PC-9 (cell line): ENCODE measurements at regions not wholly inside any gene's neighbourhood (a gene's known extent, or its start where the extent isn't known, plus 50 kb on each side); places are given as distances from the start of the nearest gene placed in this dataset.

Experiments
- BruUV-seq: library from RNA; stranded (reverse); fragments of 400-500 nt; replicated peaks from 2 replicates; lab custom pipeline; 2021; lab: Mats Ljungman, UMichigan
- CTCF ChIA-PET: fragments of 300-600 bp; sonication (Branson Sonifier 250); formaldehyde crosslinking; loops from one replicate; lab custom pipeline; 2022; ENCODE audit warnings: antibody characterized with exemption; lab: Charles Lee
- POLR2A ChIA-PET: fragments of 300-600 bp; sonication (Branson Sonifier 250); formaldehyde crosslinking; loops from one replicate; lab custom pipeline; 2022; ENCODE audit warnings: antibody characterized with exemption; ENCODE audit not compliant: unreplicated experiment; lab: Charles Lee
- DNase-seq, 2 experiments: peaks; one replicate each; pipeline versions ENCODE4 v3.0.0 to v3.0.0-alpha.2; 2015 to 2022; ENCODE audit warnings: mixed read lengths in 1 of 2
- H2AFZ ChIP-seq: fragments of 200-600 bp; sonication (generic); 2 replicates; pipeline ENCODE4 v1.8.1; 2017; ENCODE audit warnings: antibody characterized with exemption
- H3F3A ChIP-seq: fragments of 200-600 bp; sonication (generic); 2 replicates; pipeline ENCODE4 v1.8.1; 2017; ENCODE audit warnings: antibody characterized with exemption, mild to moderate bottlenecking, low read depth; ENCODE audit not compliant: insufficient read depth
- H3K27ac ChIP-seq: fragments of 200-600 bp; sonication (generic); 2 replicates; pipeline ENCODE4 v1.6.1; 2016; ENCODE audit warnings: mixed run types
- H3K27me3 ChIP-seq: fragments of 200-600 bp; sonication (generic); 2 replicates; pipeline ENCODE4 v1.6.1; 2016; ENCODE audit warnings: low read depth, mixed run types; ENCODE audit not compliant: insufficient read depth
- H3K36me3 ChIP-seq: fragments of 200-600 bp; sonication (generic); 2 replicates; pipeline ENCODE4 v1.6.1; 2016; ENCODE audit warnings: low read depth, mixed run types
- H3K4me1 ChIP-seq: fragments of 200-600 bp; sonication (generic); replicated peaks from 2 replicates; pipeline ENCODE4 v1.6.1; 2016; ENCODE audit warnings: mixed run types; ENCODE audit not compliant: insufficient read depth
- H3K4me2 ChIP-seq: fragments of 200-600 bp; sonication (generic); 2 replicates; pipeline ENCODE4 v1.6.1; 2017; ENCODE audit warnings: mixed run types
- H3K4me3 ChIP-seq: fragments of 200-600 bp; sonication (generic); 2 replicates; pipeline ENCODE4 v1.6.1; 2016; ENCODE audit warnings: mixed run types
- H3K79me2 ChIP-seq: fragments of 200-600 bp; sonication (generic); 2 replicates; pipeline ENCODE4 v1.6.1; 2017; ENCODE audit warnings: low read depth, mixed run types
- H3K9me2 ChIP-seq: fragments of 200-600 bp; sonication (generic); 2 replicates; pipeline ENCODE4 v1.8.1; 2017; ENCODE audit warnings: mild to moderate bottlenecking; ENCODE audit not compliant: insufficient read depth
- H3K9me3 ChIP-seq: fragments of 200-600 bp; sonication (generic); 2 replicates; pipeline ENCODE4 v1.8.1; 2016; ENCODE audit warnings: low read depth; ENCODE audit not compliant: insufficient read depth
- H4K20me1 ChIP-seq: fragments of 200-600 bp; sonication (generic); 2 replicates; pipeline ENCODE4 v1.8.1; 2017; ENCODE audit not compliant: insufficient read depth
- EZH2 ChIP-seq: fragments of 200-600 bp; sonication (generic); IDR thresholded peaks from 2 replicates; pipeline ENCODE4 v1.8.0; 2017; ENCODE audit warnings: antibody characterized with exemption, low read depth
- intact Hi-C: fragments of 100-400 bp; cut with micrococcal nuclease; formaldehyde crosslinking; loops from one replicate; pipeline ENCODE4 v1.10.0; 2022; ENCODE audit not compliant: unreplicated experiment
- TF ChIP-seq, protein P1 (sequence below): fragments of 200-600 bp; sonication (generic); conservative IDR thresholded peaks from 2 replicates; pipeline ENCODE4 v1.6.1; 2017; ENCODE audit warnings: mixed run types, antibody characterized with exemption, mild to moderate bottlenecking, moderate library complexity

DNA sequence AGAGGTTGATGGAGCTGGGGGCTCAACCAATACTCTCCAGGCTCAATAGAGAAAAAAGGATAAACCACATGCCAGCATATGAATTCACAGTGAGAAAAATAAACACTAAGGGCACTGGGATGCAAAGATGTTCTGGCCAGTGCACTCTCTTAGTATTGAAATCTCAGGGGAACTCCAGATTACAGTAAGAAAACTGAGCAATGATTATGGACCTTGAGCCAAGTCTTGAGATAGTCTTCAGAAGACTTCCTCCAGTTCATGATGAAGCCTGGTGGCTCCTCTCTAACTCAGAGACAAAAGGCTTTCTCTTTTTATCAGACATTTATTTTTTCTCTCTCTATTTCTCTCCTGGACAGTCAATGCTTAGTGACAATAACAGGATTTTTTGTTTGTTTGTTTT, 139.8 kb upstream of the SPEF2 start:
- Histone ChIP-seq H3K36me3 (no peaks in the 10 kb centered on the region), H3K79me2 (no peaks in the 10 kb centered on the region), H3K4me3 (no peak overlapping the region), H3K9me2 (no peaks in the 10 kb centered on the region), H3F3A (no peaks in the 10 kb centered on the region), H3K27ac (no peak overlapping the region), H4K20me1 (no peaks in the 10 kb centered on the region), H3K9me3 (no peaks in the 10 kb centered on the region), H2AFZ (no peak overlapping the region), H3K4me2 (no peak overlapping the region), H3K4me1 (no peaks in the 10 kb centered on the region), H3K27me3 (no peaks in the 10 kb centered on the region)
- intact Hi-C loops, result no loop called here
- ChIA-PET POLR2A (no interaction called here), CTCF (no interaction called here)
- TF ChIP-seq EZH2, result no peak
- TF ChIP-seq, protein P1, sequence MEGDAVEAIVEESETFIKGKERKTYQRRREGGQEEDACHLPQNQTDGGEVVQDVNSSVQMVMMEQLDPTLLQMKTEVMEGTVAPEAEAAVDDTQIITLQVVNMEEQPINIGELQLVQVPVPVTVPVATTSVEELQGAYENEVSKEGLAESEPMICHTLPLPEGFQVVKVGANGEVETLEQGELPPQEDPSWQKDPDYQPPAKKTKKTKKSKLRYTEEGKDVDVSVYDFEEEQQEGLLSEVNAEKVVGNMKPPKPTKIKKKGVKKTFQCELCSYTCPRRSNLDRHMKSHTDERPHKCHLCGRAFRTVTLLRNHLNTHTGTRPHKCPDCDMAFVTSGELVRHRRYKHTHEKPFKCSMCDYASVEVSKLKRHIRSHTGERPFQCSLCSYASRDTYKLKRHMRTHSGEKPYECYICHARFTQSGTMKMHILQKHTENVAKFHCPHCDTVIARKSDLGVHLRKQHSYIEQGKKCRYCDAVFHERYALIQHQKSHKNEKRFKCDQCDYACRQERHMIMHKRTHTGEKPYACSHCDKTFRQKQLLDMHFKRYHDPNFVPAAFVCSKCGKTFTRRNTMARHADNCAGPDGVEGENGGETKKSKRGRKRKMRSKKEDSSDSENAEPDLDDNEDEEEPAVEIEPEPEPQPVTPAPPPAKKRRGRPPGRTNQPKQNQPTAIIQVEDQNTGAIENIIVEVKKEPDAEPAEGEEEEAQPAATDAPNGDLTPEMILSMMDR, result no peak
- no peak for DNase-seq
- no TSS peak for BruUV-seq

DNA sequence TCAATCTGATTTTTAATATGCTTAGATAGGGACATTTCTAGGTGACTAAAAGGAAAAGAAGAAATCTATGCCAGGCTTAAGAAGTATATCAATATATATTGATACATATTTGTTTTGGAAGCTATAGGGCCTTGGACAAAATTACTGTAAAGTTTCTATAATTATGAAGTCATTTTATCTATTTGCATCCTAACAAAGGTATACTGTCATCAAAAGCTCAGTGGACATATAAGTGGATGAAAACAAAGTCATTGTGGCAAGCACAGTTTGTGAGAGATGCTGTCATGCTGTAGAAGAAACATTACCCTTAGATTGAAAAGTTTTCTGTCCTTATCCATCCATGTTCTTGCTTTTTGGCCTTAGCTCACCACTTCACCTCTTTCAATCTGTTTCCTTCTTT, 140.3 kb upstream of the SPEF2 start:
- H3K4me1 ChIP-seq, result no peaks in the 10 kb centered on the region
- no peaks in the 10 kb centered on the region for H3K27me3 ChIP-seq
- no peaks in the 10 kb centered on the region for H3K36me3 ChIP-seq
- no peak overlapping the region for H3K4me2 ChIP-seq
- DNase-seq, result no peak
- H3K9me2 ChIP-seq, result no peaks in the 10 kb centered on the region
- H3F3A ChIP-seq, result no peaks in the 10 kb centered on the region
- no peaks in the 10 kb centered on the region for H4K20me1 ChIP-seq
- H2AFZ ChIP-seq, result no peak overlapping the region
- CTCF ChIA-PET, result no interaction called here
- H3K4me3 ChIP-seq, result no peak overlapping the region
- H3K79me2 ChIP-seq, result no peaks in the 10 kb centered on the region
- H3K27ac ChIP-seq, result no peak overlapping the region
- POLR2A ChIA-PET, result no interaction called here
- intact Hi-C loops, result no loop called here
- TF ChIP-seq, protein P1, result no peak
- no peak for TF ChIP-seq EZH2
- no TSS peak for BruUV-seq
- no peaks in the 10 kb centered on the region for H3K9me3 ChIP-seq

- Histone ChIP-seq H3K4me1 (no peaks in the 10 kb centered on the region), H2AFZ (no peak overlapping the region), H3K27ac (no peak overlapping the region), H3K4me2 (no peak overlapping the region), H3K79me2 (no peaks in the 10 kb centered on the region), H3K4me3 (no peak overlapping the region), H3K27me3 (no peaks in the 10 kb centered on the region), H3K36me3 (no peaks in the 10 kb centered on the region), H3F3A (no peaks in the 10 kb centered on the region), H3K9me2 (no peaks in the 10 kb centered on the region), H3K9me3 (no peaks in the 10 kb centered on the region), H4K20me1 (no peaks in the 10 kb centered on the region)
- CTCF ChIA-PET, result no interaction called here
- POLR2A ChIA-PET, result no interaction called here
- no peak for DNase-seq
- no peak for TF ChIP-seq EZH2
- TF ChIP-seq, protein P1, result no peak
- intact Hi-C loops, result no loop called here
- BruUV-seq, result no TSS peak
Observed at GRCh38 chr5:35476797-35477196, 140.9 kb upstream of the SPEF2 start.
